ENCODE measurements at regions not wholly inside any gene's neighbourhood (a gene's known extent, or its start where the extent isn't known, plus 50 kb on each side); places are given as distances from the start of the nearest gene placed in this dataset.

DNA sequence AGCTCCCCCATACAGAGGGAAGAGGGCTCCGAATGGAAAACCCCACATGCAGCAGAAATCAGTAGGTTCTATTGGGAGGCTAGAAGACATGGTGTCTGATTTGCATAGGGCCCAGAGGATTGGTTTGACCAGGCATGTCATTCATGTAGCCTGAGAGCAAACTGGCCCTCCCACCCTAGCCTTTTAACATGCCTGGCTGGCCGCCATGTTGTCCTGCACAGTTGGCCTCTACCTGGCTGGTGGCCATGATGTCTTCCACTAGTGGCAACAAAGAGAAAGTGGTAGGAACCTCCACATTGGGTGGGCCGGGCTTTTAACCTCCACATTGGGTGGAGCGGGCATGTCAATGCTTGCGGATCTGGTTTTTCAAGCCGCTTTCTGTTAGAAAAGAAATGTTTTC is 312.1 kb downstream of the TAFA4 start:
- Mint-ChIP-seq H3K36me3 (no peaks in the 10 kb centered on the region), H3K4me3 (no peak overlapping the region), H3K4me1 (no peaks in the 10 kb centered on the region), H3K27ac (no peak overlapping the region), H3K9me3 (peaks cover 0 to 2% (median 0%) of the 10 kb centered on the region in 7 donors), H3K27me3 (ENCODE audit: low read depth in 3 of 3) (peaks cover 0 to 1% (median 0%) of the 10 kb centered on the region in 3 donors)
- Histone ChIP-seq H3K4me2 (replicated peaks; ENCODE audit: extremely low read depth, low read length, poor library complexity, severe bottlenecking) (no peak overlapping the region), H3K27ac (ENCODE audit: low read depth in 1 of 2, low read length in 2 of 2) (no peak overlapping the region), H3K4me3 (replicated peaks in 1 of 3; ENCODE audit: low read depth in 2 of 3, low read length in 3 of 3) (no peak overlapping the region), H3K9ac (ENCODE audit: insufficient read depth, low read length, poor library complexity, severe bottlenecking) (no peak overlapping the region), H3K9me3 (replicated peaks in 1 of 2; ENCODE audit: control insufficient read depth in 1 of 2, insufficient read depth in 1 of 2, low read length in 2 of 2) (no peaks in the 10 kb centered on the region), H3K36me3 (replicated peaks in 1 of 2; ENCODE audit: control insufficient read depth in 1 of 2, insufficient read depth in 2 of 2, low read length in 2 of 2) (no peaks in the 10 kb centered on the region), H4K20me1 (ENCODE audit: insufficient read depth, low read length) (no peaks in the 10 kb centered on the region), H3K27me3 (ENCODE audit: control insufficient read depth in 2 of 2, insufficient read depth in 2 of 2, low read length in 2 of 2) (no peaks in the 10 kb centered on the region), H3K79me2 (ENCODE audit: insufficient read depth, low read length) (no peaks in the 10 kb centered on the region), H3K4me1 (ENCODE audit: control insufficient read depth in 1 of 2, insufficient read depth in 2 of 2, low read length in 2 of 2) (no peaks in the 10 kb centered on the region), H2AFZ (ENCODE audit: insufficient read depth, low read depth, low read length, poor library complexity, severe bottlenecking) (no peak overlapping the region)
- WGBS (ENCODE audit: insufficient coverage) = 88% methylated on average over 1 of the region's 6 CpGs
- TF ChIP-seq, protein P1, sequence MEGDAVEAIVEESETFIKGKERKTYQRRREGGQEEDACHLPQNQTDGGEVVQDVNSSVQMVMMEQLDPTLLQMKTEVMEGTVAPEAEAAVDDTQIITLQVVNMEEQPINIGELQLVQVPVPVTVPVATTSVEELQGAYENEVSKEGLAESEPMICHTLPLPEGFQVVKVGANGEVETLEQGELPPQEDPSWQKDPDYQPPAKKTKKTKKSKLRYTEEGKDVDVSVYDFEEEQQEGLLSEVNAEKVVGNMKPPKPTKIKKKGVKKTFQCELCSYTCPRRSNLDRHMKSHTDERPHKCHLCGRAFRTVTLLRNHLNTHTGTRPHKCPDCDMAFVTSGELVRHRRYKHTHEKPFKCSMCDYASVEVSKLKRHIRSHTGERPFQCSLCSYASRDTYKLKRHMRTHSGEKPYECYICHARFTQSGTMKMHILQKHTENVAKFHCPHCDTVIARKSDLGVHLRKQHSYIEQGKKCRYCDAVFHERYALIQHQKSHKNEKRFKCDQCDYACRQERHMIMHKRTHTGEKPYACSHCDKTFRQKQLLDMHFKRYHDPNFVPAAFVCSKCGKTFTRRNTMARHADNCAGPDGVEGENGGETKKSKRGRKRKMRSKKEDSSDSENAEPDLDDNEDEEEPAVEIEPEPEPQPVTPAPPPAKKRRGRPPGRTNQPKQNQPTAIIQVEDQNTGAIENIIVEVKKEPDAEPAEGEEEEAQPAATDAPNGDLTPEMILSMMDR (IDR thresholded peaks at IDR 0.05) = no peak
- DNase-seq = no peak
- intact Hi-C loops (cut with micrococcal nuclease) = no loop called here

DNA sequence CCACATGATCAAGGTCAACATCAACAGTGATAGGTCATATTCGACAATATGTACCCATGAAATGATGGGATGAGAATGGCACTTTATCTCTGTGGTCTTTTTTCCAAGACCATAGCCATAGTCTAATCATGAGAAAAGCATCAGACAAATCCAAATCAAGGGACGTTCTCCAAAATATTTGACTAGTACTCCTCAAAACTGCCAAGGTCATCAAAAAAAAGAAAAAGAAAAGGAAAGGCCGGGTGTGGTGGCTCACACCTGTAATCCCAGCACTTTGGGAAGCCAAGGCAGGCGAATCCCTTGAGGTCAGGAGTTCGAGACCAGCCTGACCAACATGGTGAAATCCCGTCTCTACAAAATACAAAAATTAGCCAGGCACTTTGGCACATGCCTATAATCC is 318.3 kb downstream of the TAFA4 start:
- Histone ChIP-seq H3K36me3 (replicated peaks in 1 of 2; ENCODE audit: control insufficient read depth in 1 of 2, insufficient read depth in 2 of 2, low read length in 2 of 2) (no peaks in the 10 kb centered on the region), H3K27me3 (ENCODE audit: control insufficient read depth in 2 of 2, insufficient read depth in 2 of 2, low read length in 2 of 2) (no peaks in the 10 kb centered on the region), H3K9me3 (replicated peaks in 1 of 2; ENCODE audit: control insufficient read depth in 1 of 2, insufficient read depth in 1 of 2, low read length in 2 of 2) (peaks cover 0 to 4% of the 10 kb centered on the region in 2 donors), H3K4me3 (replicated peaks in 1 of 3; ENCODE audit: low read depth in 2 of 3, low read length in 3 of 3) (no peak overlapping the region), H4K20me1 (ENCODE audit: insufficient read depth, low read length) (no peaks in the 10 kb centered on the region), H3K27ac (ENCODE audit: low read depth in 1 of 2, low read length in 2 of 2) (no peak overlapping the region), H3K79me2 (ENCODE audit: insufficient read depth, low read length) (no peaks in the 10 kb centered on the region), H3K4me1 (ENCODE audit: control insufficient read depth in 1 of 2, insufficient read depth in 2 of 2, low read length in 2 of 2) (no peaks in the 10 kb centered on the region), H3K4me2 (replicated peaks; ENCODE audit: extremely low read depth, low read length, poor library complexity, severe bottlenecking) (no peak overlapping the region), H2AFZ (ENCODE audit: insufficient read depth, low read depth, low read length, poor library complexity, severe bottlenecking) (no peak overlapping the region), H3K9ac (ENCODE audit: insufficient read depth, low read length, poor library complexity, severe bottlenecking) (no peak overlapping the region)
- no peaks in the 10 kb centered on the region for H3K36me3 Mint-ChIP-seq
- intact Hi-C loops (cut with micrococcal nuclease) = no loop called here
- H3K27ac Mint-ChIP-seq = no peak overlapping the region
- WGBS (ENCODE audit: insufficient coverage) = 100% methylated on average over 2 of the region's 6 CpGs
- H3K27me3 Mint-ChIP-seq (ENCODE audit: low read depth in 3 of 3) = peaks cover 0 to 1% (median 1%) of the 10 kb centered on the region in 3 donors
- H3K4me1 Mint-ChIP-seq = no peaks in the 10 kb centered on the region
- peaks cover 0 to 8% (median 3%) of the 10 kb centered on the region in 7 donors for H3K9me3 Mint-ChIP-seq
- no peak overlapping the region for H3K4me3 Mint-ChIP-seq
- TF ChIP-seq, protein P1 (IDR thresholded peaks at IDR 0.05) = no peak
- DNase-seq = no peak
